ENCODE measurements at regions not wholly inside any gene's neighbourhood (a gene's known extent, or its start where the extent isn't known, plus 50 kb on each side); places are given as distances from the start of the nearest gene placed in this dataset.
"Not testable (repeated sequence)": the region's sequence is repeated elsewhere in the genome, so short reads cannot be mapped to it uniquely, and the experiment has no call there.

DNA sequence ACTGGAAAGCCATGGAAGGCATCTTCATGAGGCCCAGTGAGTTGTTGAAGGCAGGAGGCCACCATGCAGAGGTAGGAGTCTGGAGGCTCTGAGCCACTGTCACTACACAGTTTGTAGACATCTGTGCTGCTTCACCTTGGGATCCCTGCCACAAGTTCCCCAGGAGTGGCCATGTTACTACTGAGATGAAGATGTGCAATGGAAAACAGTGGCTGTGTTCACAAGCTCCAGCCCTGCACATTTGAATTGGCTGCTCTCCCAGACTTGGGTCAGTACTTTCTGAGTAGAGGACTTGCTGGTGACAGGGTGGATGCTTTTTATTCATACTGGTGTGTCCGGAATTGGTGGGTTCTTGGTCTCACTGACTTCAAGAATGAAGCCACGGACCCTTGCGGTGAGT, 86.9 kb upstream of the C15orf39 start:
- Mint-ChIP-seq H3K4me3 (ENCODE audit: unreplicated experiment) (no peak overlapping the region), H3K9me3 (ENCODE audit: unreplicated experiment) (peaks cover 20% of the 10 kb centered on the region), H3K4me1 (ENCODE audit: low read depth, unreplicated experiment) (peaks cover 11% of the 10 kb centered on the region), H3K36me3 (ENCODE audit: insufficient read depth, unreplicated experiment) (peaks cover 21% of the 10 kb centered on the region), H3K27me3 (ENCODE audit: insufficient read depth, unreplicated experiment) (no peaks in the 10 kb centered on the region), H3K27ac (ENCODE audit: unreplicated experiment) (peak overlapping the region; percentile 63)
- TF ChIP-seq, protein P1, sequence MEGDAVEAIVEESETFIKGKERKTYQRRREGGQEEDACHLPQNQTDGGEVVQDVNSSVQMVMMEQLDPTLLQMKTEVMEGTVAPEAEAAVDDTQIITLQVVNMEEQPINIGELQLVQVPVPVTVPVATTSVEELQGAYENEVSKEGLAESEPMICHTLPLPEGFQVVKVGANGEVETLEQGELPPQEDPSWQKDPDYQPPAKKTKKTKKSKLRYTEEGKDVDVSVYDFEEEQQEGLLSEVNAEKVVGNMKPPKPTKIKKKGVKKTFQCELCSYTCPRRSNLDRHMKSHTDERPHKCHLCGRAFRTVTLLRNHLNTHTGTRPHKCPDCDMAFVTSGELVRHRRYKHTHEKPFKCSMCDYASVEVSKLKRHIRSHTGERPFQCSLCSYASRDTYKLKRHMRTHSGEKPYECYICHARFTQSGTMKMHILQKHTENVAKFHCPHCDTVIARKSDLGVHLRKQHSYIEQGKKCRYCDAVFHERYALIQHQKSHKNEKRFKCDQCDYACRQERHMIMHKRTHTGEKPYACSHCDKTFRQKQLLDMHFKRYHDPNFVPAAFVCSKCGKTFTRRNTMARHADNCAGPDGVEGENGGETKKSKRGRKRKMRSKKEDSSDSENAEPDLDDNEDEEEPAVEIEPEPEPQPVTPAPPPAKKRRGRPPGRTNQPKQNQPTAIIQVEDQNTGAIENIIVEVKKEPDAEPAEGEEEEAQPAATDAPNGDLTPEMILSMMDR (IDR thresholded peaks at IDR 0.05; ENCODE audit: insufficient read depth in 1 of 2, low read depth in 1 of 2, low read length in 1 of 2, severe bottlenecking in 1 of 2, unreplicated experiment in 1 of 2) = no peak
- ChIA-PET CTCF (no interaction called here), POLR2A (no interaction called here)
- H3K4me1 ChIP-seq = peaks cover 10% of the 10 kb centered on the region; the same call in 1 of the 2 replicates
- no peaks in the 10 kb centered on the region for H3K27me3 ChIP-seq (replicated peaks; ENCODE audit: control insufficient read depth, insufficient read depth, low read length)
- no peak overlapping the region for H3K4me3 ChIP-seq (ENCODE audit: low read depth, low read length)
- no TSS peak for BruUV-seq (replicated peaks)
- H3K36me3 ChIP-seq (ENCODE audit: control insufficient read depth, insufficient read depth, low read length) = no peaks in the 10 kb centered on the region
- H3K9me3 ChIP-seq = peaks cover 18% of the 10 kb centered on the region; the same call in 1 of the 2 replicates
- DNase-seq = no peak
- intact Hi-C loops (cut with micrococcal nuclease; ENCODE audit: unreplicated experiment) = no loop called here

DNA sequence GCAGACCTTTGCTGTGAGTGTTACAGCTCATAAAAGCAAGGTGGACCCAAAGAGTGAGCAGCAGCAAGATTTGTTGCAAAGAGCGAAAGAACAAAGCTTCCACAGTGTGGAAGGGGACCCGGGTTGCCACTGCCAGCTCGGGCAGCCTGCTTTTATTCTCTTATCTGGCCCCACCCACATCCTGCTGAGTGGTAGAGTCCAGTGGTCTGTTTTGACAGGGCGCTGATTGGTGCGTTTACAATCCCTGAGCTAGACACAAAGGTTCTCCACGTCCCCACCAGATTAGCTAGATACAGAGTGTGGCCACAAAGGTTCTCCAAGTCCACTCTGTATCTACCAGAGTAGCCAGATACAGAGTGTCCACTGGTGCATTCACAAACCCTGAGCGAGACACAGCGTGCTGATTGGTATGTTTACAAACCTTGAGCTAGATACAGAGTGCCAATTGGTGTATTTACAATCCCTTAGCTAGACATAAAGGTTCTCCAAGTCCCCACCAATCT, 86.2 kb upstream of the C15orf39 start:
- CTCF ChIA-PET; BruUV-seq (replicated peaks); H3K36me3 ChIP-seq (ENCODE audit: control insufficient read depth, insufficient read depth, low read length); intact Hi-C loops (cut with micrococcal nuclease; ENCODE audit: unreplicated experiment); DNase-seq; H3K4me3 Mint-ChIP-seq (ENCODE audit: unreplicated experiment); H3K27me3 ChIP-seq (replicated peaks; ENCODE audit: control insufficient read depth, insufficient read depth, low read length); H3K27me3 Mint-ChIP-seq (ENCODE audit: insufficient read depth, unreplicated experiment); POLR2A ChIA-PET; H3K4me3 ChIP-seq (ENCODE audit: low read depth, low read length): not testable (repeated sequence)
- Histone ChIP-seq H3K9me3 (peaks cover 19% of the 10 kb centered on the region), H3K4me1 (peaks cover 10% of the 10 kb centered on the region; the same call in 1 of the 2 replicates)
- H3K4me1 Mint-ChIP-seq (ENCODE audit: low read depth, unreplicated experiment) = peaks cover 11% of the 10 kb centered on the region
- H3K36me3 Mint-ChIP-seq (ENCODE audit: insufficient read depth, unreplicated experiment) = peaks cover 21% of the 10 kb centered on the region
- peak overlapping the region; percentile 63 for H3K27ac Mint-ChIP-seq (ENCODE audit: unreplicated experiment)
- H3K9me3 Mint-ChIP-seq (ENCODE audit: unreplicated experiment) = peaks cover 20% of the 10 kb centered on the region

DNA sequence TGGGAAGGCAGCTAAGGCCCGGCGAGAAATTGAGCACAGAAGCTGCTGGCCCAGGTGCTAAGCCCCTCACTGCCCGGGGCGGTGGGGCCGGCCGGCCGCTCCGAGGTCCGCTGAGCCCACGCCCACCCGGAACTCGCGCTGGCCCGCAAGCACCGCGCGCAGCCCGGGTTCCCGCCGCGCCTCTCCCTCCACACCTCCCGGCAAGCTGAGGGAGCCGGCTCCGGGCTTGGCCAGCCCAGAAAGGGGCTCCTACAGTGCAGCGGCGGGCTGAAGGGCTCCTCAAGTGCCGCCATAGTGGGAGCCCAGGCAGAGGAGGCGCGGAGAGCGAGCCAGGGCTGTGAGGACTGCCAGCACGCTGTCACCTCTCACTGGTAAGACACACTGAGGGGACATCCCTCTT, 85.5 kb upstream of the C15orf39 start:
- H3K4me3 Mint-ChIP-seq (ENCODE audit: unreplicated experiment); BruUV-seq (replicated peaks): not testable (repeated sequence)

DNA sequence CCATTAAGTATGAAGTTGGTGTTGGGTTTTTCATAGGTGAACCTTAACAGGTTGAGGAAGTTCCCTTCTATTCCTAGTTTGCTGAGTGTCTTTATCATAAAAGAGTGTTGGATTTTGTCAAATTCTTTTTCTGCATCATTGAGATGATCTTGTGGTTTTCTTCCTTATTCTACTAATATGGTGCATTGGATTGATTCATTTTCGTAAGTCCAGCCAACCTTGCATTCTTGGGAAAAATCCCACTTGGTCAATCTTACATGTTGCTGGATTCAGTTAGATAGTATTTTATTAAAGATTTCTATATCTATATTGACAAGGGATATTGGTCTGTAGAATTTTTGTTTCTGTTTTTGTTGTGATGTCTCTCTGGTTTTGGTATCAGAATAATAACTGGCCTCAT, 83.7 kb upstream of the C15orf39 start:
- Histone ChIP-seq H3K27me3 (replicated peaks; ENCODE audit: control insufficient read depth, insufficient read depth, low read length) (no peaks in the 10 kb centered on the region), H3K4me3 (ENCODE audit: low read depth, low read length) (no peak overlapping the region), H3K4me1 (no peaks in the 10 kb centered on the region), H3K36me3 (ENCODE audit: control insufficient read depth, insufficient read depth, low read length) (no peaks in the 10 kb centered on the region), H3K9me3 (peaks cover 18% of the 10 kb centered on the region)
- no TSS peak for BruUV-seq (replicated peaks)
- H3K27me3 Mint-ChIP-seq (ENCODE audit: insufficient read depth, unreplicated experiment) = no peaks in the 10 kb centered on the region
- peaks cover 14% of the 10 kb centered on the region for H3K9me3 Mint-ChIP-seq (ENCODE audit: unreplicated experiment)
- H3K4me1 Mint-ChIP-seq (ENCODE audit: low read depth, unreplicated experiment) = peaks cover 3% of the 10 kb centered on the region
- ChIA-PET POLR2A (no interaction called here), CTCF (no interaction called here)
- no peak overlapping the region for H3K4me3 Mint-ChIP-seq (ENCODE audit: unreplicated experiment)
- intact Hi-C loops (cut with micrococcal nuclease; ENCODE audit: unreplicated experiment) = no loop called here
- DNase-seq = no peak
- peaks cover 14% of the 10 kb centered on the region for H3K36me3 Mint-ChIP-seq (ENCODE audit: insufficient read depth, unreplicated experiment)
- H3K27ac Mint-ChIP-seq (ENCODE audit: unreplicated experiment) = no peak overlapping the region
- TF ChIP-seq, protein P1 (IDR thresholded peaks at IDR 0.05; ENCODE audit: insufficient read depth in 1 of 2, low read depth in 1 of 2, low read length in 1 of 2, severe bottlenecking in 1 of 2, unreplicated experiment in 1 of 2) = no peak

More for the DNA sequence above, 85.5 kb upstream of the C15orf39 start:
- Mint-ChIP-seq H3K4me1 (ENCODE audit: low read depth, unreplicated experiment) (peaks cover 11% of the 10 kb centered on the region), H3K36me3 (ENCODE audit: insufficient read depth, unreplicated experiment) (peaks cover 21% of the 10 kb centered on the region), H3K9me3 (ENCODE audit: unreplicated experiment) (peaks cover 20% of the 10 kb centered on the region)
- H3K4me3 ChIP-seq (ENCODE audit: low read depth, low read length); H3K27me3 ChIP-seq (replicated peaks; ENCODE audit: control insufficient read depth, insufficient read depth, low read length); H3K27ac Mint-ChIP-seq (ENCODE audit: unreplicated experiment); H3K36me3 ChIP-seq (ENCODE audit: control insufficient read depth, insufficient read depth, low read length); intact Hi-C loops (cut with micrococcal nuclease; ENCODE audit: unreplicated experiment); CTCF ChIA-PET; H3K27me3 Mint-ChIP-seq (ENCODE audit: insufficient read depth, unreplicated experiment); POLR2A ChIA-PET; DNase-seq: not testable (repeated sequence)
- peaks cover 21% of the 10 kb centered on the region for H3K9me3 ChIP-seq
- peaks cover 10% of the 10 kb centered on the region; the same call in 1 of the 2 replicates for H3K4me1 ChIP-seq

DNA sequence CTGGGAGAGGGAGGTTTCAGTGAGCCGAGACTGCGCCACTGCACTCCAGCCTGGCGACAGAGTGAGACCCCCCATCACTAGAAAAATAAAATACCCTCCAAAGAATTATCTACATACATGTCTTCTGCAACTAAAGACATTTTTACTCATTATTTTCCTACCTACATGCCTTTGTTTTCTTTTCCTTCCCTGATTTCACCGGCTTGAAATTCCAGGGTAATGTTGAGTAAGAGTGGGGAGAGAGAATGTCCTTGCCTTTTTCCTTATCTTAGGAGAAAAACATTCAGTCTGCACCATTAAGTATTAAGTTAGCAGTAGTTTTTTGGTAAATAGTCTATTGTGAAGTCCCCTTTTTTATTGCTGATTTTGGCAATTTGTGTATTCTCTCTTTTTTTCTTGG, 82.4 kb upstream of the C15orf39 start:
- POLR2A ChIA-PET; H3K4me3 Mint-ChIP-seq (ENCODE audit: unreplicated experiment); H3K36me3 Mint-ChIP-seq (ENCODE audit: insufficient read depth, unreplicated experiment); H3K27me3 ChIP-seq (replicated peaks; ENCODE audit: control insufficient read depth, insufficient read depth, low read length); BruUV-seq (replicated peaks); H3K27me3 Mint-ChIP-seq (ENCODE audit: insufficient read depth, unreplicated experiment); H3K27ac Mint-ChIP-seq (ENCODE audit: unreplicated experiment); H3K4me1 Mint-ChIP-seq (ENCODE audit: low read depth, unreplicated experiment); H3K4me1 ChIP-seq; CTCF ChIA-PET; H3K36me3 ChIP-seq (ENCODE audit: control insufficient read depth, insufficient read depth, low read length); intact Hi-C loops (cut with micrococcal nuclease; ENCODE audit: unreplicated experiment); DNase-seq; H3K4me3 ChIP-seq (ENCODE audit: low read depth, low read length): not testable (repeated sequence)
- peaks cover 16% of the 10 kb centered on the region for H3K9me3 ChIP-seq
- H3K9me3 Mint-ChIP-seq (ENCODE audit: unreplicated experiment) = peaks cover 10% of the 10 kb centered on the region

Measured in Caco-2 (cell line).